Neural cell (in vitro differentiated cells): ENCODE measurements at regions not wholly inside any gene's neighbourhood (a gene's known extent, or its start where the extent isn't known, plus 50 kb on each side); places are given as distances from the start of the nearest gene placed in this dataset.

Source experiments
- H2AFZ ChIP-seq: fragments of 200-600, 300-800 bp; sonication (generic), shearing (Covaris generic); 2 replicates; pipeline ENCODE4 v1.6.0; 2014; ENCODE audit warnings: low read depth, mild to moderate bottlenecking, antibody characterized with exemption, low read length, moderate library complexity
- H3F3A ChIP-seq: fragments of 200-600 bp; shearing (Covaris generic); 2 replicates; pipeline ENCODE4 v1.6.1; 2016; ENCODE audit warnings: mild to moderate bottlenecking, moderate library complexity, mixed read lengths, antibody characterized with exemption, low read length; ENCODE audit not compliant: insufficient read depth, poor library complexity, severe bottlenecking
- H3K27ac ChIP-seq: fragments of 200-600, 300-800 bp; sonication (generic), shearing (Covaris generic); 2 replicates; pipeline ENCODE4 v1.5.1; 2014; ENCODE audit warnings: mild to moderate bottlenecking, low read length, moderate library complexity
- H3K27me3 ChIP-seq: fragments of 300-800, 200-600 bp; sonication (generic), shearing (Covaris generic); 2 replicates; pipeline ENCODE4 v1.6.0; 2014; ENCODE audit warnings: mild to moderate bottlenecking, low read depth, low read length, moderate library complexity; ENCODE audit not compliant: insufficient read depth
- H3K36me3 ChIP-seq: fragments of 300-800, 200-600 bp; sonication (generic), shearing (Covaris generic); 2 replicates; pipeline ENCODE4 v1.5.1; 2014; ENCODE audit warnings: mild to moderate bottlenecking, antibody characterized with exemption, low read length, moderate library complexity; ENCODE audit not compliant: insufficient read depth
- H3K4me2 ChIP-seq: fragments of 300-800, 200-600 bp; sonication (generic), shearing (Covaris generic); 2 replicates; pipeline ENCODE4 v1.6.0; 2014; ENCODE audit warnings: mild to moderate bottlenecking, low read length
- H3K4me3 ChIP-seq: fragments of 300-800, 200-600 bp; sonication (generic), shearing (Covaris generic); 2 replicates; pipeline ENCODE4 v1.5.1; 2014; ENCODE audit warnings: mild to moderate bottlenecking, low read length, moderate library complexity
- H3K79me2 ChIP-seq: fragments of 200-600 bp; shearing (Covaris generic); replicated peaks from 2 replicates; pipeline ENCODE4 v1.6.0; 2014; ENCODE audit warnings: mild to moderate bottlenecking, low read length, moderate library complexity; ENCODE audit not compliant: insufficient read depth
- H3K9ac ChIP-seq: fragments of 300-800, 200-600 bp; sonication (generic), shearing (Covaris generic); 2 replicates; pipeline ENCODE4 v1.6.1; 2016; ENCODE audit warnings: mild to moderate bottlenecking, low read length, mixed read lengths
- H3K9me2 ChIP-seq: fragments of 200-600 bp; shearing (Covaris generic); 2 replicates; pipeline ENCODE4 v1.6.1; 2016; ENCODE audit warnings: mild to moderate bottlenecking, low read length, mixed read lengths; ENCODE audit not compliant: insufficient read depth
- H3K9me3 ChIP-seq: fragments of 200-600, 300-800 bp; sonication (generic), shearing (Covaris generic); 2 replicates; pipeline ENCODE4 v1.6.1; 2016; ENCODE audit warnings: mild to moderate bottlenecking, mixed run types, low read length, moderate library complexity, mixed read lengths
- H4K20me1 ChIP-seq: fragments of 200-600 bp; shearing (Covaris generic); 2 replicates; pipeline ENCODE4 v1.6.1; 2016; ENCODE audit warnings: mild to moderate bottlenecking, mixed run types; ENCODE audit not compliant: insufficient read depth
- CTCF ChIP-seq: fragments of 450-650 bp; IDR thresholded peaks from 2 replicates; pipeline ENCODE4 v1.5.1; 2014; ENCODE audit warnings: antibody characterized with exemption, mild to moderate bottlenecking, moderate library complexity; ENCODE audit not compliant: poor library complexity, severe bottlenecking
- EP300 ChIP-seq: fragments of 450-650 bp; conservative IDR thresholded peaks from 2 replicates; pipeline ENCODE4 v1.6.1; 2014; ENCODE audit warnings: antibody characterized with exemption, mild to moderate bottlenecking, moderate library complexity; ENCODE audit not compliant: poor library complexity, severe bottlenecking
- EZH2 ChIP-seq: fragments of 200-600, 300-800 bp; shearing (Covaris generic), sonication (generic); IDR thresholded peaks from 2 replicates; pipeline ENCODE4 v1.6.1; 2014; ENCODE audit warnings: antibody characterized with exemption, low read length, borderline replicate concordance, mild to moderate bottlenecking; ENCODE audit not compliant: insufficient read depth, poor library complexity, severe bottlenecking
- MXI1 ChIP-seq: fragments of 450-650 bp; conservative IDR thresholded peaks from 2 replicates; pipeline ENCODE4 v1.6.1; 2014; ENCODE audit warnings: antibody characterized with exemption, mild to moderate bottlenecking; ENCODE audit not compliant: poor library complexity, severe bottlenecking
- POLR2AphosphoS5 ChIP-seq: IDR thresholded peaks from 2 replicates; pipeline ENCODE4 v1.6.1; 2012
- RAD21 ChIP-seq: fragments of 450-650 bp; conservative IDR thresholded peaks from 2 replicates; pipeline ENCODE4 v1.6.1; 2014; ENCODE audit warnings: antibody characterized with exemption, mild to moderate bottlenecking, moderate library complexity
- REST ChIP-seq: IDR thresholded peaks from 2 replicates; pipeline ENCODE4 v1.6.1; 2012; ENCODE audit warnings: borderline replicate concordance
- SMC3 ChIP-seq: fragments of 450-650 bp; conservative IDR thresholded peaks from 2 replicates; pipeline ENCODE4 v1.6.1; 2014; ENCODE audit warnings: antibody characterized with exemption, mild to moderate bottlenecking, moderate library complexity; ENCODE audit not compliant: poor library complexity
- TAF1 ChIP-seq: IDR thresholded peaks from 2 replicates; pipeline ENCODE4 v1.6.1; 2012; ENCODE audit warnings: low read depth

GRCh38 chr11:130637566-130637965, 189.1 kb downstream of the ADAMTS15 start:
- Histone ChIP-seq H2AFZ (no peak overlapping the region), H3K27ac (no peak overlapping the region), H3K9me3 (no peaks in the 10 kb centered on the region), H3K9me2 (no peaks in the 10 kb centered on the region), H4K20me1 (no peaks in the 10 kb centered on the region), H3K79me2 (no peaks in the 10 kb centered on the region), H3K27me3 (no peaks in the 10 kb centered on the region), H3K36me3 (no peaks in the 10 kb centered on the region), H3F3A (no peaks in the 10 kb centered on the region), H3K9ac (no peak overlapping the region), H3K4me2 (no peak overlapping the region), H3K4me3 (no peak overlapping the region)
- no peak for TF ChIP-seq RAD21
- TF ChIP-seq SMC3: no peak
- TF ChIP-seq TAF1: no peak
- no peak for TF ChIP-seq REST
- TF ChIP-seq EP300: no peak
- TF ChIP-seq MXI1: no peak
- no peak for TF ChIP-seq EZH2

GRCh38 chr11:130638033-130638432, 189.6 kb downstream of the ADAMTS15 start:
- Histone ChIP-seq H3F3A (no peaks in the 10 kb centered on the region), H4K20me1 (no peaks in the 10 kb centered on the region), H3K9me3 (no peaks in the 10 kb centered on the region), H3K4me2 (no peak overlapping the region), H3K27me3 (no peaks in the 10 kb centered on the region), H3K9ac (no peak overlapping the region), H3K36me3 (no peaks in the 10 kb centered on the region), H2AFZ (no peak overlapping the region), H3K4me3 (no peak overlapping the region), H3K79me2 (no peaks in the 10 kb centered on the region), H3K27ac (no peak overlapping the region), H3K9me2 (no peaks in the 10 kb centered on the region)
- TF ChIP-seq POLR2AphosphoS5 (no peak), TAF1 (no peak), EZH2 (no peak), CTCF (no peak), RAD21 (no peak), REST (no peak), MXI1 (no peak), EP300 (no peak), SMC3 (no peak)
